Tibial artery (tissue), 4 donors: ENCODE measurements at regions not wholly inside any gene's neighbourhood (a gene's known extent, or its start where the extent isn't known, plus 50 kb on each side); places are given as distances from the start of the nearest gene placed in this dataset.

Experiments
- DNase-seq, 2 donors: peaks; one replicate each; pipeline ENCODE4 v3.0.0-alpha.2; 2019
- H3K27ac ChIP-seq, 2 donors: fragments of 200-600 bp; sonication (generic) in 1 of 2; 1 replicate in 1 of 2; 2 replicates in 1 of 2; pipeline ENCODE4 v1.5.1; 2018 to 2019; ENCODE audit warnings: mild to moderate bottlenecking in 1 of 2
- H3K27me3 ChIP-seq, 2 donors: fragments of 200-600 bp; sonication (generic) in 1 of 2; one replicate each; pipeline versions ENCODE4 v1.5.1 to v1.6.0; 2016 to 2019
- H3K36me3 ChIP-seq, 3 donors: fragments of 200-600 bp; sonication (generic) in 2 of 3; one replicate each; pipeline ENCODE4 v1.5.1; 2016 to 2019; ENCODE audit warnings: mild to moderate bottlenecking in 2 of 3
- H3K4me1 ChIP-seq, 4 donors: fragments of 200-600 bp; sonication (generic) in 2 of 4; 1 replicate in 3 of 4; 2 replicates in 1 of 4; pipeline ENCODE4 v1.5.1; 2016 to 2019
- H3K4me3 ChIP-seq, 2 donors: fragments of 200-600 bp; sonication (generic) in 1 of 2; 1 replicate in 1 of 2; 2 replicates in 1 of 2; pipeline ENCODE4 v1.5.1; 2018 to 2019; ENCODE audit warnings: mild to moderate bottlenecking in 2 of 2
- H3K9me3 ChIP-seq, 3 donors: fragments of 200-600 bp; sonication (generic) in 1 of 3; one replicate each; pipeline ENCODE4 v1.5.1; 2016 to 2019
- intact Hi-C: fragments of 100-400 bp; cut with DNase I; formaldehyde crosslinking; loops from one replicate; pipeline ENCODE4 v1.15.0; 2023; ENCODE audit warnings: low total_unique reads
- TF ChIP-seq, protein P1 (sequence below), 2 experiments: fragments of 200-600 bp in 1 of 2; fragments of 450-650 bp in 1 of 2; IDR thresholded peaks; one replicate each; pipeline ENCODE4 v1.5.1; 2017 to 2019; ENCODE audit warnings: antibody characterized with exemption in 2 of 2, mild to moderate bottlenecking in 1 of 2, moderate library complexity in 1 of 2

DNA sequence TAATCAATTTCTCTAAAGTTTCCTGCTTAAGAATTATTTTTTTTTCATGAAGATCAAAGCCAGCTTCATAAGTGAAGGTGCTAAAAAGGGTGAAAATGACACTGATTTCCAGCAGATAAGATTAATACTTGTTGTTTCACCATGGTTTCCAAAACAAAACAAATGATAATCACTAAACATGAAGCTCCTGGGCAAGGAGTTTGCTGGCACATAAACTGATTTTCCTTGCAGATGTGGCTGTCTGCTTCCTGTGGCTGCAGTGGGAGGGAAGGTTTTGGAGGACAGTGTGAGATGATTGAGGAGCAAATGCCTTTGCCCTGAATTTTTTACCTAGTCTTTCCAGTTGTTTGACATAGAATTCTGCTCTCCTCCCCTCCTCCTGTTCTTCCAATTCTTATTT is 228.8 kb downstream of the DIPK2A start:
- no peaks in the 10 kb centered on the region for H3K4me1 ChIP-seq
- TF ChIP-seq, protein P1, sequence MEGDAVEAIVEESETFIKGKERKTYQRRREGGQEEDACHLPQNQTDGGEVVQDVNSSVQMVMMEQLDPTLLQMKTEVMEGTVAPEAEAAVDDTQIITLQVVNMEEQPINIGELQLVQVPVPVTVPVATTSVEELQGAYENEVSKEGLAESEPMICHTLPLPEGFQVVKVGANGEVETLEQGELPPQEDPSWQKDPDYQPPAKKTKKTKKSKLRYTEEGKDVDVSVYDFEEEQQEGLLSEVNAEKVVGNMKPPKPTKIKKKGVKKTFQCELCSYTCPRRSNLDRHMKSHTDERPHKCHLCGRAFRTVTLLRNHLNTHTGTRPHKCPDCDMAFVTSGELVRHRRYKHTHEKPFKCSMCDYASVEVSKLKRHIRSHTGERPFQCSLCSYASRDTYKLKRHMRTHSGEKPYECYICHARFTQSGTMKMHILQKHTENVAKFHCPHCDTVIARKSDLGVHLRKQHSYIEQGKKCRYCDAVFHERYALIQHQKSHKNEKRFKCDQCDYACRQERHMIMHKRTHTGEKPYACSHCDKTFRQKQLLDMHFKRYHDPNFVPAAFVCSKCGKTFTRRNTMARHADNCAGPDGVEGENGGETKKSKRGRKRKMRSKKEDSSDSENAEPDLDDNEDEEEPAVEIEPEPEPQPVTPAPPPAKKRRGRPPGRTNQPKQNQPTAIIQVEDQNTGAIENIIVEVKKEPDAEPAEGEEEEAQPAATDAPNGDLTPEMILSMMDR (IDR thresholded peaks at IDR 0.05) = no peak
- peaks cover 0 to 4% (median 1%) of the 10 kb centered on the region in 3 donors for H3K9me3 ChIP-seq
- H3K27me3 ChIP-seq = no peaks in the 10 kb centered on the region
- H3K4me3 ChIP-seq = no peak overlapping the region
- H3K36me3 ChIP-seq = no peaks in the 10 kb centered on the region
- intact Hi-C loops = no loop called here
- no peak overlapping the region for H3K27ac ChIP-seq
- DNase-seq = no peak

- TF ChIP-seq, protein P1 (IDR thresholded peaks at IDR 0.05) = no peak
- Histone ChIP-seq H3K4me1 (no peaks in the 10 kb centered on the region), H3K4me3 (no peak overlapping the region), H3K9me3 (no peaks in the 10 kb centered on the region), H3K27ac (no peak overlapping the region), H3K36me3 (no peaks in the 10 kb centered on the region), H3K27me3 (no peaks in the 10 kb centered on the region)
- intact Hi-C loops = no loop called here
- DNase-seq = no peak
Measured at GRCh38 chr3:144221761-144222160, 250.1 kb downstream of the DIPK2A start.

- intact Hi-C loops = no loop called here
- DNase-seq = no peak
- H3K27me3 ChIP-seq = no peaks in the 10 kb centered on the region
- no peaks in the 10 kb centered on the region for H3K36me3 ChIP-seq
- TF ChIP-seq, protein P1 (IDR thresholded peaks at IDR 0.05) = no peak
- H3K4me3 ChIP-seq = no peak overlapping the region
- H3K4me1 ChIP-seq = no peaks in the 10 kb centered on the region
- no peaks in the 10 kb centered on the region for H3K9me3 ChIP-seq
- H3K27ac ChIP-seq = no peak overlapping the region
Measured at GRCh38 chr3:144229330-144229729, 257.7 kb downstream of the DIPK2A start.

GRCh38 chr3:144229953-144230352 is 258.3 kb downstream of the DIPK2A start:
- Histone ChIP-seq H3K4me1 (no peaks in the 10 kb centered on the region), H3K36me3 (no peaks in the 10 kb centered on the region), H3K4me3 (no peak overlapping the region), H3K27ac (no peak overlapping the region), H3K27me3 (no peaks in the 10 kb centered on the region), H3K9me3 (no peaks in the 10 kb centered on the region)
- TF ChIP-seq, protein P1 (IDR thresholded peaks at IDR 0.05) = no peak
- DNase-seq = no peak
- intact Hi-C loops = no loop called here

DNA sequence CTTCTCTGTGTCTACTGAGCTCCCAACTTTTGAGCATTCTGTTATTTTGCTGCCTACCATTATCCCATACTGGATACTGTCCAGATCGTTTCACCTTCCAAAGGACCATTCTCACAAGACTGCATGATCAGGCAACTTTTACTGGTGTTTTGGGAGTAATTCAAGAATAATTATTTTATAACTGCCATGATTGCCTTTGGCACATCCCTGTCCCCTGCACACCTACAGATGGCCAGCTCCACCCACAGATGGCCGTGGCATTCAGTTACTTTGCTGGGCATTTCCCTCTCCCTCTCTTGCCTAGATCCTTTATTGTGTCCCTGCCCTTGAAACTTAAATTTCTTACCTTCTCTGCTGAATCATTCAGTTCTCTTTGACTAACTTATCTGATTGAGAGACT is 263.9 kb downstream of the DIPK2A start:
- TF ChIP-seq, protein P1 (IDR thresholded peaks at IDR 0.05) = no peak
- intact Hi-C loops = no loop called here
- Histone ChIP-seq H3K4me1 (no peaks in the 10 kb centered on the region), H3K4me3 (no peak overlapping the region), H3K36me3 (no peaks in the 10 kb centered on the region), H3K27ac (no peak overlapping the region), H3K27me3 (no peaks in the 10 kb centered on the region), H3K9me3 (no peaks in the 10 kb centered on the region)
- no peak for DNase-seq

DNA sequence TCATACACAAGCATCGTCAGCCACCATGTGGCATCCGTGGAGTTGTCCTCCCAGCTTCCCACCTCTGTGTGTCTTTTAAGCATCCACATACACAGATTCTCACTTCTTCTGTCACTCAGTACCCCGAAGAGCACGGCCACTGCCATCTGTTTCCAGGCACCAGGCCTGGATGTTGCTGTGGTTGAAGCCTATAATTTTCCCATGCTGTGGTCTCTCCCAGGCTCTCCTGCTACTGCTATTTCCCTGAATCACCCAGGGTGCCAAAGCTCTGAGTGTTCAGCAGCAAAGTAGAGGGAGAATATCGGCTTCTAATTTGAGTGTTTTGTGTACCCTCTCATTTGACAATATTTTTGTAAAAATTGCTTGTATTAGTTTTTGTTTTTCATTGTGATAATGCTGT is 265.7 kb downstream of the DIPK2A start:
- no peaks in the 10 kb centered on the region for H3K36me3 ChIP-seq
- H3K4me3 ChIP-seq = no peak overlapping the region
- intact Hi-C loops = no loop called here
- no peak overlapping the region for H3K27ac ChIP-seq
- TF ChIP-seq, protein P1 (IDR thresholded peaks at IDR 0.05) = no peak
- no peaks in the 10 kb centered on the region for H3K27me3 ChIP-seq
- H3K9me3 ChIP-seq = no peaks in the 10 kb centered on the region
- H3K4me1 ChIP-seq = no peaks in the 10 kb centered on the region
- no peak for DNase-seq
